ENCODE measurements at regions not wholly inside any gene's neighbourhood (a gene's known extent, or its start where the extent isn't known, plus 50 kb on each side); places are given as distances from the start of the nearest gene placed in this dataset.

DNA sequence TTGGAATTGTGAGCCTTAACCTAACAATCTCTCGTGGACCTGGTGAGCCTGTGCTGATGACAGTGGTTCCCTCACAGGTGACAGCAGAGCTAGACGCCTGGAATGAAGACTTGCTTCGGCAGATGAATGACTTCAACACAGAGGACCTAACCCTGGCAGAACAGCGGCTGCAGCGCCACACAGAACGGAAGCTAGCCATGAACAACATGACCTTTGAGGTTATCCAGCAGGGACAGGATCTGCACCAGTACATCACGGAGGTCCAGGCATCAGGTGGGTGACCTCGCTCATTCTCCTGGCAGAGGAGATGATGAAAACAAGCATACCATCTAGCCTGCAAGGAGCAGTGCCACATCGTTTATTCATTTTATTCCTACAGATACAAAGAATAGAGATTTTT lies 316.9 kb upstream of the UMPS start (continued):
- TF ChIP-seq KDM5A (IDR thresholded peaks at IDR 0.05; ENCODE audit: low read length): no peak
- no peak for TF ChIP-seq E2F6 (IDR thresholded peaks at IDR 0.05)
